ENCODE measurements at regions not wholly inside any gene's neighbourhood (a gene's known extent, or its start where the extent isn't known, plus 50 kb on each side); places are given as distances from the start of the nearest gene placed in this dataset.

GRCh38 chr1:30511106-30511505 lies 212.3 kb downstream of the MATN1 start:
- Histone ChIP-seq H3K27ac (no peak overlapping the region), H3K4me3 (IDR thresholded peaks at IDR 0.05; ENCODE audit: insufficient read depth, low read depth, low read length) (no peak overlapping the region), H4K20me1 (ENCODE audit: insufficient read depth) (no peaks in the 10 kb centered on the region), H3K4me2 (no peak overlapping the region), H3K27me3 (ENCODE audit: insufficient read depth, low read depth) (peaks cover 24% of the 10 kb centered on the region), H3K79me2 (ENCODE audit: insufficient read depth, low read depth) (no peaks in the 10 kb centered on the region), H3K9ac (no peak overlapping the region), H2AFZ (ENCODE audit: low read depth) (no peak overlapping the region), H3K36me3 (ENCODE audit: insufficient read depth) (no peaks in the 10 kb centered on the region), H3K4me1 (ENCODE audit: low read depth, poor library complexity, severe bottlenecking) (no peaks in the 10 kb centered on the region)
- TF ChIP-seq, protein P1, sequence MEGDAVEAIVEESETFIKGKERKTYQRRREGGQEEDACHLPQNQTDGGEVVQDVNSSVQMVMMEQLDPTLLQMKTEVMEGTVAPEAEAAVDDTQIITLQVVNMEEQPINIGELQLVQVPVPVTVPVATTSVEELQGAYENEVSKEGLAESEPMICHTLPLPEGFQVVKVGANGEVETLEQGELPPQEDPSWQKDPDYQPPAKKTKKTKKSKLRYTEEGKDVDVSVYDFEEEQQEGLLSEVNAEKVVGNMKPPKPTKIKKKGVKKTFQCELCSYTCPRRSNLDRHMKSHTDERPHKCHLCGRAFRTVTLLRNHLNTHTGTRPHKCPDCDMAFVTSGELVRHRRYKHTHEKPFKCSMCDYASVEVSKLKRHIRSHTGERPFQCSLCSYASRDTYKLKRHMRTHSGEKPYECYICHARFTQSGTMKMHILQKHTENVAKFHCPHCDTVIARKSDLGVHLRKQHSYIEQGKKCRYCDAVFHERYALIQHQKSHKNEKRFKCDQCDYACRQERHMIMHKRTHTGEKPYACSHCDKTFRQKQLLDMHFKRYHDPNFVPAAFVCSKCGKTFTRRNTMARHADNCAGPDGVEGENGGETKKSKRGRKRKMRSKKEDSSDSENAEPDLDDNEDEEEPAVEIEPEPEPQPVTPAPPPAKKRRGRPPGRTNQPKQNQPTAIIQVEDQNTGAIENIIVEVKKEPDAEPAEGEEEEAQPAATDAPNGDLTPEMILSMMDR (conservative IDR thresholded peaks at IDR 0.05; ENCODE audit: low read depth, low read length) = no peak

DNA sequence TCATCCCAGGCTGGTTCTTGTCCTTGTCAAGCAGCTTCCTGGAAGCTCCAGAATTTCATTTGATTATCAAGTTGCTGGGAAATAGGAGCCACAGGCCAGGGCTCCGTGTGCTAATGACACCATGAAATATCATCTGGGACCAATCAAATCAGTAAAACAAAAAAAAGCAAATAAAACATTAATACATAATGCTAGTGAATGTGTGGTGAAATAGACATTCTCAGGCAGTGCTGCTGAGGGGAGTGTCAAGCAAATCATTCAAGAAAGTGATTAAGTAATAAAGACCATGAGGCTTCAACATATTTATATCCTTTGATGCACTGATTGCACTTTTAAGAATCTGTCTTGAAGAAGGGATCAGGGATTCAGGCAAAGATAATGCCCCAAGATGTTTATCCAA lies 213.7 kb downstream of the MATN1 start:
- Histone ChIP-seq H3K36me3 (ENCODE audit: insufficient read depth) (no peaks in the 10 kb centered on the region), H3K27me3 (ENCODE audit: insufficient read depth, low read depth) (peaks cover 24% of the 10 kb centered on the region), H4K20me1 (ENCODE audit: insufficient read depth) (no peaks in the 10 kb centered on the region), H3K4me3 (IDR thresholded peaks at IDR 0.05; ENCODE audit: insufficient read depth, low read depth, low read length) (no peak overlapping the region), H3K4me1 (ENCODE audit: low read depth, poor library complexity, severe bottlenecking) (no peaks in the 10 kb centered on the region), H3K79me2 (ENCODE audit: insufficient read depth, low read depth) (no peaks in the 10 kb centered on the region), H2AFZ (ENCODE audit: low read depth) (no peak overlapping the region), H3K27ac (no peak overlapping the region), H3K9ac (no peak overlapping the region), H3K4me2 (no peak overlapping the region)
- TF ChIP-seq, protein P1 (conservative IDR thresholded peaks at IDR 0.05; ENCODE audit: low read depth, low read length) = no peak

DNA sequence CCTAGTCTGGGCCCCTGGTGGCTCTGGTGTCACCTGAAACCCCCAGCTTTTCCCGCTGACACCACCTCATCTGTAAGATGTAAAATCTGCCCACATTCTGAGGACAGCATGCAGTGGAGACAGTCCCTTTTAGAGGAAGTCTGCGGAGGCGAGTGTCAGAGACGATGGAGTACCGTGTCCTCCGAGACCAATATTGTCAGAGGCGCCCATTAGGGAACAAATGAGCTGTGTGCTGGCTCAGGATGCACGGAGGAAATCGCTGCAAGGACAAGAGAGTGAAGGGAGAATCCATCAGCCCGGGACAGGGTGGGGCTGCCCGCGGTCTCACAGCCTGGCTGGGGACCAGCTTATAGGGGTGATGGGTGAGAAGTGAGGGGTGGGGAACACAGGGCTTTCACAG lies 214.8 kb downstream of the MATN1 start:
- Histone ChIP-seq H3K79me2 (ENCODE audit: insufficient read depth, low read depth) (no peaks in the 10 kb centered on the region), H3K27me3 (ENCODE audit: insufficient read depth, low read depth) (peaks cover 26% of the 10 kb centered on the region), H3K4me3 (IDR thresholded peaks at IDR 0.05; ENCODE audit: insufficient read depth, low read depth, low read length) (no peak overlapping the region), H4K20me1 (ENCODE audit: insufficient read depth) (no peaks in the 10 kb centered on the region), H3K9ac (no peak overlapping the region), H3K4me1 (ENCODE audit: low read depth, poor library complexity, severe bottlenecking) (no peaks in the 10 kb centered on the region), H3K27ac (no peak overlapping the region), H3K4me2 (no peak overlapping the region), H3K36me3 (ENCODE audit: insufficient read depth) (no peaks in the 10 kb centered on the region), H2AFZ (ENCODE audit: low read depth) (no peak overlapping the region)
- TF ChIP-seq, protein P1 (conservative IDR thresholded peaks at IDR 0.05; ENCODE audit: low read depth, low read length) = no peak

GRCh38 chr1:30508175-30508448 lies 215.3 kb downstream of the MATN1 start:
- H3K79me2 ChIP-seq (ENCODE audit: insufficient read depth, low read depth) = no peaks in the 10 kb centered on the region
- H3K27me3 ChIP-seq (ENCODE audit: insufficient read depth, low read depth) = peaks cover 26% of the 10 kb centered on the region
- TF ChIP-seq, protein P1 (conservative IDR thresholded peaks at IDR 0.05; ENCODE audit: low read depth, low read length) = no peak
- H3K9ac ChIP-seq = no peak overlapping the region
- H3K27ac ChIP-seq = no peak overlapping the region
- H3K4me3 ChIP-seq (IDR thresholded peaks at IDR 0.05; ENCODE audit: insufficient read depth, low read depth, low read length) = no peak overlapping the region
- H3K4me2 ChIP-seq = no peak overlapping the region
- H4K20me1 ChIP-seq (ENCODE audit: insufficient read depth) = no peaks in the 10 kb centered on the region
- H2AFZ ChIP-seq (ENCODE audit: low read depth) = no peak overlapping the region
- no peaks in the 10 kb centered on the region for H3K4me1 ChIP-seq (ENCODE audit: low read depth, poor library complexity, severe bottlenecking)
- H3K36me3 ChIP-seq (ENCODE audit: insufficient read depth) = no peaks in the 10 kb centered on the region

Data from KMS-11 (cell line).